ENCODE measurements at regions not wholly inside any gene's neighbourhood (a gene's known extent, or its start where the extent isn't known, plus 50 kb on each side); places are given as distances from the start of the nearest gene placed in this dataset.

DNA sequence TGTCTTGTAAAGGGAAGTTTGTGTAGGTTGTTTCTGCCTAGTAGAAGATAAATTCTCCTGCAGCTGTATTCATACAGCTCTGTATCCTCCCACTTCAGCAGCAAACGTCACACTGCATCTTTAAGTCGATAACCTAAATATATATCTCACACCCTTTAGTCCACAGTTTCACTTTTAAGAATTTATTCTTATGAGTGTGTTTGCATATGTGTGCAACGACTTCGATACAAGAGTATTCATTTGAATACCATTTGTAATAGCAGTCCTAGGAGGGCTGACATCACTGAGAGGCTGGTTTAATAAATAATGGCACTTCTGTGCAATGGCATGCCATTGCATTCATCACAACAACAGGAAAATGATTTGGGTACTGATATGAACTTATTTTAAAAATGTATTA, 63.8 kb upstream of the MSH6 start:
- TF ChIP-seq CTCF (conservative IDR thresholded peaks at IDR 0.05 in 1 of 2, IDR thresholded peaks at IDR 0.05 in 1 of 2; ENCODE audit: low read depth in 1 of 2, low read length in 2 of 2) (no peak), EZH2 (IDR thresholded peaks at IDR 0.05; ENCODE audit: low read length, missing control alignments) (no peak)

Measured in fibroblast of lung (primary cell).